Activated naive CD4-positive, alpha-beta T cell treated with anti-CD3 and anti-CD28 coated beads, Interleukin-2, amount 10 ng/mL, durations not matched to agents 7 days and 5 days (primary cell): ENCODE measurements at regions not wholly inside any gene's neighbourhood (a gene's known extent, or its start where the extent isn't known, plus 50 kb on each side); places are given as distances from the start of the nearest gene placed in this dataset.

Experiments used
- CTCF ChIA-PET: fragments of 350-600 bp; sonication (Branson Sonifier 250); formaldehyde crosslinking; loops from one replicate; lab custom pipeline; 2021; ENCODE audit warnings: antibody characterized with exemption; lab: Charles Lee
- DNase-seq: peaks from one replicate; pipeline ENCODE4 v3.0.0-alpha.2; 2020
- H3K27ac Mint-ChIP-seq: one replicate; pipeline ENCODE4 v1.8.0; 2021; ENCODE audit warnings: mild to moderate bottlenecking, moderate library complexity, mixed read lengths
- H3K27me3 Mint-ChIP-seq: one replicate; pipeline ENCODE4 v1.8.0; 2021; ENCODE audit warnings: mild to moderate bottlenecking, mixed read lengths
- H3K36me3 Mint-ChIP-seq: one replicate; pipeline ENCODE4 v1.8.0; 2021; ENCODE audit warnings: mixed read lengths
- H3K4me1 Mint-ChIP-seq: one replicate; pipeline ENCODE4 v1.8.0; 2021; ENCODE audit warnings: mixed read lengths
- H3K4me3 Mint-ChIP-seq: one replicate; pipeline ENCODE4 v1.8.0; 2021; ENCODE audit warnings: mild to moderate bottlenecking, moderate library complexity, mixed read lengths
- H3K9me3 Mint-ChIP-seq: one replicate; pipeline ENCODE4 v1.8.0; 2021; ENCODE audit warnings: mixed read lengths

GRCh38 chr3:168828536-168828935 lies 732.8 kb upstream of the GOLIM4 start:
- CTCF ChIA-PET, result no interaction called here
- no peak for DNase-seq
- no peaks in the 10 kb centered on the region for H3K36me3 Mint-ChIP-seq
- no peaks in the 10 kb centered on the region for H3K27me3 Mint-ChIP-seq
- no peak overlapping the region for H3K27ac Mint-ChIP-seq
- H3K4me1 Mint-ChIP-seq, result no peaks in the 10 kb centered on the region
- no peak overlapping the region for H3K4me3 Mint-ChIP-seq
- H3K9me3 Mint-ChIP-seq, result no peaks in the 10 kb centered on the region

GRCh38 chr3:168828014-168828413 lies 732.3 kb upstream of the GOLIM4 start:
- H3K27ac Mint-ChIP-seq, result no peak overlapping the region

GRCh38 chr3:168824107-168824506 lies 728.4 kb upstream of the GOLIM4 start:
- no peaks in the 10 kb centered on the region for H3K4me1 Mint-ChIP-seq
- no peaks in the 10 kb centered on the region for H3K9me3 Mint-ChIP-seq
- H3K36me3 Mint-ChIP-seq, result no peaks in the 10 kb centered on the region
- no peaks in the 10 kb centered on the region for H3K27me3 Mint-ChIP-seq
- H3K27ac Mint-ChIP-seq, result no peak overlapping the region
- CTCF ChIA-PET, result no interaction called here
- H3K4me3 Mint-ChIP-seq, result no peak overlapping the region
- DNase-seq, result no peak

More at GRCh38 chr3:168828014-168828413, 732.3 kb upstream of the GOLIM4 start:
- H3K4me1 Mint-ChIP-seq, result no peaks in the 10 kb centered on the region
- CTCF ChIA-PET, result no interaction called here
- H3K4me3 Mint-ChIP-seq, result no peak overlapping the region
- DNase-seq, result no peak
- no peaks in the 10 kb centered on the region for H3K9me3 Mint-ChIP-seq
- no peaks in the 10 kb centered on the region for H3K27me3 Mint-ChIP-seq
- H3K36me3 Mint-ChIP-seq, result no peaks in the 10 kb centered on the region

GRCh38 chr3:168823466-168823865 lies 727.7 kb upstream of the GOLIM4 start:
- Mint-ChIP-seq H3K9me3 (no peaks in the 10 kb centered on the region), H3K27me3 (no peaks in the 10 kb centered on the region), H3K27ac (no peak overlapping the region), H3K4me1 (no peaks in the 10 kb centered on the region), H3K36me3 (no peaks in the 10 kb centered on the region), H3K4me3 (no peak overlapping the region)
- CTCF ChIA-PET, result no interaction called here
- DNase-seq, result no peak

GRCh38 chr3:168820810-168821415 lies 725.2 kb upstream of the GOLIM4 start:
- no peaks in the 10 kb centered on the region for H3K36me3 Mint-ChIP-seq
- no peaks in the 10 kb centered on the region for H3K9me3 Mint-ChIP-seq
- no peaks in the 10 kb centered on the region for H3K4me1 Mint-ChIP-seq
- no peaks in the 10 kb centered on the region for H3K27me3 Mint-ChIP-seq
- H3K27ac Mint-ChIP-seq, result no peak overlapping the region
- DNase-seq, result no peak
- no peak overlapping the region for H3K4me3 Mint-ChIP-seq
- CTCF ChIA-PET, result no interaction called here

- no peak overlapping the region for H3K27ac Mint-ChIP-seq
- no peaks in the 10 kb centered on the region for H3K9me3 Mint-ChIP-seq
- no peak for DNase-seq
- H3K4me3 Mint-ChIP-seq, result no peak overlapping the region
- no peaks in the 10 kb centered on the region for H3K36me3 Mint-ChIP-seq
- H3K4me1 Mint-ChIP-seq, result no peaks in the 10 kb centered on the region
- no peaks in the 10 kb centered on the region for H3K27me3 Mint-ChIP-seq
- CTCF ChIA-PET, result no interaction called here
Measured at GRCh38 chr3:168817177-168817576, 721.5 kb upstream of the GOLIM4 start.

- Mint-ChIP-seq H3K4me1 (no peaks in the 10 kb centered on the region), H3K4me3 (no peak overlapping the region), H3K27ac (no peak overlapping the region), H3K9me3 (no peaks in the 10 kb centered on the region), H3K36me3 (no peaks in the 10 kb centered on the region), H3K27me3 (no peaks in the 10 kb centered on the region)
- CTCF ChIA-PET, result no interaction called here
- no peak for DNase-seq
Measured at GRCh38 chr3:168815946-168816345, 720.2 kb upstream of the GOLIM4 start.

GRCh38 chr3:168813225-168813802 lies 717.6 kb upstream of the GOLIM4 start:
- CTCF ChIA-PET, result no interaction called here
- Mint-ChIP-seq H3K27me3 (no peaks in the 10 kb centered on the region), H3K4me1 (no peaks in the 10 kb centered on the region), H3K4me3 (no peak overlapping the region), H3K9me3 (no peaks in the 10 kb centered on the region), H3K36me3 (no peaks in the 10 kb centered on the region), H3K27ac (no peak overlapping the region)
- no peak for DNase-seq

GRCh38 chr3:168812234-168812633 lies 716.5 kb upstream of the GOLIM4 start:
- Mint-ChIP-seq H3K4me3 (no peak overlapping the region), H3K4me1 (no peaks in the 10 kb centered on the region), H3K36me3 (no peaks in the 10 kb centered on the region), H3K27me3 (no peaks in the 10 kb centered on the region), H3K9me3 (no peaks in the 10 kb centered on the region), H3K27ac (no peak overlapping the region)
- CTCF ChIA-PET, result interaction anchor here (0.7 kb wide), 1 partner anchor 737 kb away, joined by 3 read pairs; no protein-coding TSS in a partner anchor
- DNase-seq, result no peak

- H3K27ac Mint-ChIP-seq, result no peak overlapping the region
- CTCF ChIA-PET, result no interaction called here
- H3K9me3 Mint-ChIP-seq, result no peaks in the 10 kb centered on the region
- no peaks in the 10 kb centered on the region for H3K27me3 Mint-ChIP-seq
- H3K36me3 Mint-ChIP-seq, result no peaks in the 10 kb centered on the region
- H3K4me3 Mint-ChIP-seq, result no peak overlapping the region
- DNase-seq, result no peak
- H3K4me1 Mint-ChIP-seq, result no peaks in the 10 kb centered on the region
Measured at GRCh38 chr3:168808596-168808995, 712.9 kb upstream of the GOLIM4 start.

- H3K27me3 Mint-ChIP-seq, result no peaks in the 10 kb centered on the region
- no peak overlapping the region for H3K27ac Mint-ChIP-seq
- H3K4me1 Mint-ChIP-seq, result no peaks in the 10 kb centered on the region
- CTCF ChIA-PET, result no interaction called here
- H3K9me3 Mint-ChIP-seq, result no peaks in the 10 kb centered on the region
- no peak for DNase-seq
- H3K4me3 Mint-ChIP-seq, result no peak overlapping the region
- H3K36me3 Mint-ChIP-seq, result no peaks in the 10 kb centered on the region
Measured at GRCh38 chr3:168807448-168807847, 711.7 kb upstream of the GOLIM4 start.

GRCh38 chr3:168806871-168807270 lies 711.1 kb upstream of the GOLIM4 start:
- H3K4me3 Mint-ChIP-seq, result no peak overlapping the region
- no peak overlapping the region for H3K27ac Mint-ChIP-seq
- no peaks in the 10 kb centered on the region for H3K9me3 Mint-ChIP-seq
- no peaks in the 10 kb centered on the region for H3K4me1 Mint-ChIP-seq
- H3K27me3 Mint-ChIP-seq, result no peaks in the 10 kb centered on the region
- H3K36me3 Mint-ChIP-seq, result no peaks in the 10 kb centered on the region
- DNase-seq, result no peak
- CTCF ChIA-PET, result no interaction called here

- Mint-ChIP-seq H3K36me3 (no peaks in the 10 kb centered on the region), H3K27ac (no peak overlapping the region), H3K27me3 (no peaks in the 10 kb centered on the region), H3K9me3 (no peaks in the 10 kb centered on the region), H3K4me3 (no peak overlapping the region), H3K4me1 (no peaks in the 10 kb centered on the region)
- DNase-seq, result no peak
- CTCF ChIA-PET, result no interaction called here
Measured at GRCh38 chr3:168803536-168803935, 707.8 kb upstream of the GOLIM4 start.

- Mint-ChIP-seq H3K27me3 (no peaks in the 10 kb centered on the region), H3K4me3 (no peak overlapping the region), H3K9me3 (no peaks in the 10 kb centered on the region), H3K27ac (no peak overlapping the region), H3K4me1 (no peaks in the 10 kb centered on the region), H3K36me3 (no peaks in the 10 kb centered on the region)
- CTCF ChIA-PET, result no interaction called here
- no peak for DNase-seq
Measured at GRCh38 chr3:168802766-168803165, 707.0 kb upstream of the GOLIM4 start.

- Mint-ChIP-seq H3K27ac (no peak overlapping the region), H3K4me1 (no peaks in the 10 kb centered on the region), H3K9me3 (no peaks in the 10 kb centered on the region), H3K4me3 (no peak overlapping the region), H3K36me3 (no peaks in the 10 kb centered on the region), H3K27me3 (no peaks in the 10 kb centered on the region)
- no peak for DNase-seq
- CTCF ChIA-PET, result no interaction called here
Measured at GRCh38 chr3:168801794-168802193, 706.1 kb upstream of the GOLIM4 start.
